PC-9 (cell line): ENCODE measurements at regions not wholly inside any gene's neighbourhood (a gene's known extent, or its start where the extent isn't known, plus 50 kb on each side); places are given as distances from the start of the nearest gene placed in this dataset.

Experiments used
- CTCF ChIP-seq: fragments of 200-600 bp; sonication (generic); conservative IDR thresholded peaks from 2 replicates; pipeline ENCODE4 v1.6.1; 2017; ENCODE audit warnings: mixed run types, antibody characterized with exemption, mild to moderate bottlenecking, moderate library complexity
- EZH2 ChIP-seq: fragments of 200-600 bp; sonication (generic); IDR thresholded peaks from 2 replicates; pipeline ENCODE4 v1.8.0; 2017; ENCODE audit warnings: antibody characterized with exemption, low read depth

GRCh38 chr5:124652514-124652819, 94.0 kb downstream of the ZNF608 start:
- TF ChIP-seq CTCF (no peak), EZH2 (no peak)
